ENCODE measurements at regions not wholly inside any gene's neighbourhood (a gene's known extent, or its start where the extent isn't known, plus 50 kb on each side); places are given as distances from the start of the nearest gene placed in this dataset.

DNA sequence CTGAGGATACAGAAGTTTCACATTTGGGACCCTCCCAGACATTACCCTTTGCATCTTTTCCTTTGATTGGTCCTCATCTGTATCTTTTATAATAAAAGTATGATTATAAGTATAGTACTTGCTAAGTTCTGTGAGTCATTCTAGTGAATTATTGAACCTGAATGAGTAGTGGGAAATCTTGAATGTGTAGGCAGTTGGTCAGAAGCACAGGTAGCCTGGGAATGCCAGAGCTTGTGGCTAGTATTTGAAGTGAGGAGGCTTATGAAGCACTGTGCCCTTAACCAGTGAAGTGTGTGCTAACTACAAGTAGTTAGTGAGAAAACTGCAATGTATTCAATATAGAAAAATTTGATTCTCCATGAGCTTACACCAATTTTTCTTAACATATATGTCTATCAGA lies 257.6 kb downstream of the GRB14 start:
- TF ChIP-seq, protein P1, sequence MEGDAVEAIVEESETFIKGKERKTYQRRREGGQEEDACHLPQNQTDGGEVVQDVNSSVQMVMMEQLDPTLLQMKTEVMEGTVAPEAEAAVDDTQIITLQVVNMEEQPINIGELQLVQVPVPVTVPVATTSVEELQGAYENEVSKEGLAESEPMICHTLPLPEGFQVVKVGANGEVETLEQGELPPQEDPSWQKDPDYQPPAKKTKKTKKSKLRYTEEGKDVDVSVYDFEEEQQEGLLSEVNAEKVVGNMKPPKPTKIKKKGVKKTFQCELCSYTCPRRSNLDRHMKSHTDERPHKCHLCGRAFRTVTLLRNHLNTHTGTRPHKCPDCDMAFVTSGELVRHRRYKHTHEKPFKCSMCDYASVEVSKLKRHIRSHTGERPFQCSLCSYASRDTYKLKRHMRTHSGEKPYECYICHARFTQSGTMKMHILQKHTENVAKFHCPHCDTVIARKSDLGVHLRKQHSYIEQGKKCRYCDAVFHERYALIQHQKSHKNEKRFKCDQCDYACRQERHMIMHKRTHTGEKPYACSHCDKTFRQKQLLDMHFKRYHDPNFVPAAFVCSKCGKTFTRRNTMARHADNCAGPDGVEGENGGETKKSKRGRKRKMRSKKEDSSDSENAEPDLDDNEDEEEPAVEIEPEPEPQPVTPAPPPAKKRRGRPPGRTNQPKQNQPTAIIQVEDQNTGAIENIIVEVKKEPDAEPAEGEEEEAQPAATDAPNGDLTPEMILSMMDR (IDR thresholded peaks at IDR 0.05) = no peak
- TF ChIP-seq EZH2 (IDR thresholded peaks at IDR 0.05) (no peak), EZH2phosphoT487 (IDR thresholded peaks at IDR 0.05) (no peak)

All from neural progenitor cell (in vitro differentiated cells).